ENCODE measurements at regions not wholly inside any gene's neighbourhood (a gene's known extent, or its start where the extent isn't known, plus 50 kb on each side); places are given as distances from the start of the nearest gene placed in this dataset.

GRCh38 chr12:74426091-74426490, 111.5 kb upstream of the ATXN7L3B start:
- TF ChIP-seq CTCF (IDR thresholded peaks at IDR 0.05) (no peak), EP300 (IDR thresholded peaks at IDR 0.05) (no peak)

Data from tibial nerve (tissue), 4 donors.